HG03521 (cell line): ENCODE measurements at regions not wholly inside any gene's neighbourhood (a gene's known extent, or its start where the extent isn't known, plus 50 kb on each side); places are given as distances from the start of the nearest gene placed in this dataset.
"Not testable (repeated sequence)": the region's sequence is repeated elsewhere in the genome, so short reads cannot be mapped to it uniquely, and the experiment has no call there.

Experiments used
- ATAC-seq: cut with Tn5 transposase; IDR thresholded peaks from one replicate; pipeline ENCODE4 v1.9.1; 2021; ENCODE audit warnings: mild to moderate bottlenecking, moderate library complexity; ENCODE audit not compliant: unreplicated experiment

DNA sequence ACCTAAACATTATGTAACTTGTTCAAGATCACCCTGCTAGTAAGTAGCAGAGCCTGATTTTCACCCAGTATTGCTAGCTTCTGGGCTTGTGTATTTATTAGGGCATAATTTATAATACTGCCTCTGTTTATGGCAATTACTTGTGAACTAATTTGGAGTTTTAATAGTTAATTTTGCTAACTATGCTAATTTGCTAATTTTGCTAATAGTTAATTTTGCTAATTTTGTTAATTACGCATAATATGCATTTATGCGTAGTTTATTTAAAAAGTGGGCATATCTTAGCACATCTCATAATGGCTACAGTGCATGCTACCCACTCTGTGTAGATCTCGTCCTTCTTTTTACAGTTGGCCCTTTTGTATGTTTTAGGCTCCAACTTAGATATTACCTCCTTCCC lies 898.1 kb upstream of the EPHA5 start:
- no peak for ATAC-seq

DNA sequence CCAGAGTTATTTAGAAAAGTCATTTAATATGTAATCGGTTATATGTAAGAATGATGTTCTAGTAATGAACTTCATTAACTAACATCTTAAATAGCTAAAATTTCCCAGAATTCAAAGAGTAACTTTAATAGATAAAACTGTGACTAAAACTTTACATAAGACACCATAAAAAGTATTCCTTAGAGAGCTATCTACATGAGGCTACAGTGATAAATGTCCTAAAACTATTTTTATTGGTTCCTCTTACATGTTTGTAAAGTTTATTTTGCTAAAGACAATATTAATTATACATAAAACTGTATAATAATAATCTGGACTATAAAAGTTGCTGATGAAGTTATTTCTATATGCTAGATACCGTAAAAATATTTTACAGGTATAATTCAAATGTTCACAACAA lies 897.7 kb upstream of the EPHA5 start:
- no peak for ATAC-seq

DNA sequence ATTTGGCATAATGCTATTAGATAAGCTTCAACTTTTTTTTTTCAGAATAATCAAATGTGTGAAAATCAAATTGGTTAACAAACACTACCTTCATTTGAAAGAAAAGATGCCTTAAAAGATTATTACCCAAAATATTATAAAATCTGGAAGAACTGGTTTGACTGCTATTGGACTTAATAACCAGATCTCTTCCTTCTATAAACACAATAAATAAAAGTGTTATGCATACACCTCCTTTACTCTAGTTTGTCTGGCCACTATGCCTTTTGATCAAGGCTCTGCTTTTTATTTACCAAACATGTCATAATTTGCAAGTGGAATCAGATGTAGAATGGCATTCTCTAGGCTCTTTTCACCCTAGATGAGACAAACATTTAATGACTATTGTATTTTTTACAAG lies 897.3 kb upstream of the EPHA5 start:
- no peak for ATAC-seq

DNA sequence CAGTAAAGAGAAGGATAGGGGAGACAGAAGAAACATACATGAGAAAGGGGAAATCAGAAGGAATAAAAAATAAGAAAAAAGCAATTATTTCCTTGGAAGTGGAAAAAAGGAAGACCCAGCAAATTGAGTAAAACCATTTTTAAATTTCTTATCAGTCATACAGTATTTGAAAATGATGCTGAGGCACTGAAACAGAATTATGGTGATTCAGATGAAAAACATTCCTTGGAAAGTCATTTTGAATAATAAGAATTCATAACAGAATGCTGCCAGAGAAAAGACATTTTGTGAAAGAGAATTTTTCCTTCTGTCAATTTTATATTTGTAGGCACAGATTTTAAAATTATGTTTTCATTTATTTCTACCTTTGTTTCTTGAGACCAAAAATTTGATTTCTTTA lies 895.5 kb upstream of the EPHA5 start:
- no peak for ATAC-seq

DNA sequence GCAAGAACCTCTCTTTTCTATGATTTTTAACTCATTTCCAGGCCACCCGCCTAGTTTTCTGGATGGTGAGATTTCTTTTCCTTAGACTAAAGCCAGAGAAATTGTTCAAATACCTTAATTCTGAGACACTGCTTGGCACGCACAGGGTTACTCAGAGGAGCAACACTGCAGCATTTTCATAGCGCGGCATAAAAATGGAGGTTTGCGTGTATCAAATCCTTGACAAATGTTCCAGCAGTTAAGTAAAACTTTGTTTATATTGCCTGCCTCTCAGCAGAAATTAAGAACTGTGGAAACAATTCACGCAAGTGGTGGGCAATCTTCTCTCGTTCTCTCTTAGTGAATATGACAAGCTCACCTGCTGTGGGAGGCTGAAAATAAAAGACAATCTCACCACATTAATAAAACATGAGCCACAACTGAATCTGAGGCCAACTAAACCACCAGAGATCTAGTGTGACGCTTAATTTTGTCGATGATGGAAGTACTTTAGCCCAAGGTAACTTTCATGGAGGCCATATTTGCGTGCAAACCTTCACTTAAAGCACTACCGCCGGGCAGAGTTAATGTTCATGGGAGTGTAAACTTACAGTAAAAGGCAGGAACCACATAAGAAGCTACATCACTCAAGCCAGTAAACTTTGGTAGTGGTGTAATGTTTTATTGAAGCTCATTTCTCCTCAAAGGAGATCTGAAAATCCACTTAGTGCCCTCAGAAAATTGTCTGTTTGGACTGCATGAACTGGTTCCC lies 894.8 kb upstream of the EPHA5 start:
- no peak for ATAC-seq

DNA sequence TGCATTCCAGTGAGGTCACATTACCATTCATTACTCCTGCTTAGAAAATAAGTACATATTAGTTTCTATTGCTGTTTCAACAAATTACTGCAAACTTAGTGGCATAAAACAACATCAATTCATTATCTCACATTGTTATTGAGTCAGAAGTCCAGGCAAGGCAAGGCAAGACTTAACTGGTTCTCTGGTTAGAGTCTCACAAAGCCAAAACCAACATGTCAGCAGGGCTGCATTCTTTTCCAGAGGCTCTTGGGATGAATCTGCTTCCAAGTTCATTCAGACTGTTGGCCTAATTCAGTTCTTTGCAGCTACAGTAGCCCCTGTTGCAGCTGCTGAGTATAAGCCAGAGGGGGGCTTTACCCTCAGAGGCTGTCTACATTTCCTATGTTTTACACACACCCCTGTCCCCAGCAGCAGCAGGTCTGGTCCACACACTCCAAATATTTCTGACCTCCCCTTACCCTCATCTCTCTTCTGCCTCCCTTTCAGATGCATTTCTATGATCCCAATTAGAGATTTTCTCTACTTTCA lies 892.1 kb upstream of the EPHA5 start:
- no peak for ATAC-seq

DNA sequence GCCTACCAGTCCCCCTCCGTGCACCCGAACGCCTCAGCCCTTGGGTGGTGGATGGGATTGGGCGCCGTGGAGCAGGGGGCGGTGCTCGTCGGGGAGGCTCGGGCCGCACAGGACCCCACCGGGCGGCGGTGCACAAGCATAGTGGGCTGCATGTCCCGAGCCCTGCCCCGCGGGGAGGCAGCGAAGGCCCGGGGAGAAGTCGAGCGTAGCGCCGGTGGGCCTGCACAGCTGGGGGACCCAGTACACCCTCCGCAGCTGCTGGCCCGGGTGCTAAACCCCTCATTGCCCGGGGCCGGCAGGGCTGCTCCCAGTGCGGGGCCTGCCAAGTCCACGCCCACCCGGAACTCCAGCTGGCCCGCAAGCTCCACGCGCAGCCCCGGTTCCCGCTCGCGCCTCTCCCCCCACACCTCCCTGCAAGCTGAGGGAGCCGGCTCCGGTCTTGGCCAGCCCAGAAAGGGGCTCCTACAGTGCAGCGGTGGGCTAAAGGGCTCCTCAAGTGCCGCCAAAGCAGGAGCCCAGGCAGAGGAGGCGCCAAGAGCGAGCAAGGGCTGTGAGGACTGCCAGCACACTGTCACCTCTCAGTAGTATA lies 891.3 kb upstream of the EPHA5 start:
- ATAC-seq, result not testable (repeated sequence)

DNA sequence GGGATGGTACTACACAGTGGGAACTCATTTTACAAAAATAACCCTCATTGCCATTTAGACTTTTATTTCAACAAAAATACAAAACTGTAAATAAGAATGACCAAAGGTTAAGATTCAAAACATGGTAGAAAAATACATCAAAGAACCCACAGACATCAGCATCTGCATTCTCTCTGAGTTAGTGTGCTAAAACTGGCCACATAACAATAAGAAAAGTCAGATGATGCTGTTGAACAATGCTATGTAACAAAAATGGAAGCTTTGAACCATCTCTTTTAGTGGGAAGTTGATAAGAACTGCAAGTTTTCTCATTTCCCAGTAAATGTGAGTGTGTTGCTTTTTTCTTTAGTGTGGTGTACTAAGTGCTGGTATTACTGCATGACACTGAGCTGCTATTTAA lies 888.4 kb upstream of the EPHA5 start:
- ATAC-seq, result no peak

DNA sequence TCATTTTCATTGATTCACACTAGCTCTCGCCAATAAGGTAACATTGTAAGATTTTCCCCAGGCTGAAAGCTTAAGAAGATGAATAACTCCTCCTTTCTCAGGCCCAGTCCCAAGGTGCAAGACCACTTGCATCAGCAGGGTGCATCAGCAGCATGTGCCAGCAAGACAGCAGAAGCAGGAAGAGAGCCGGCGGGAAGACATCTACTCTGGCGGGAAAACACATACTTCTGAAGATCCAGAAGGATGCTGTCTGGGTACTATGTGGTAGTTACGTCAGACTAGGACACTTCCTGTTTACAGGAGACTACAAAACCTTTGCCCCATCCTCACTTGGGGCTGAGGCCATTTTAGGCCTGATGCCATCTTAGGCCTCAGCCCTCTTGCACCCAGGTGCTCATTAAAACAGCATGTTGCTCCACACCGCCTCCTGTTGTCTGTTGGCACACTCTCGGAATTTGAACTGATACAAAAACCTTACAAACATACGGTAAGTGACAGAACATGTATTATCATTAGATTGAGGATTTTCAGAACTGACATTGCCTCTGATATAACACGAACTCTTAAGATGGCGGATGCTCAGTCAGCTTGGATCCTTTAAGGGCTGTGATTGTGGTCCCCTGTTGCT lies 886.5 kb upstream of the EPHA5 start:
- no peak for ATAC-seq

DNA sequence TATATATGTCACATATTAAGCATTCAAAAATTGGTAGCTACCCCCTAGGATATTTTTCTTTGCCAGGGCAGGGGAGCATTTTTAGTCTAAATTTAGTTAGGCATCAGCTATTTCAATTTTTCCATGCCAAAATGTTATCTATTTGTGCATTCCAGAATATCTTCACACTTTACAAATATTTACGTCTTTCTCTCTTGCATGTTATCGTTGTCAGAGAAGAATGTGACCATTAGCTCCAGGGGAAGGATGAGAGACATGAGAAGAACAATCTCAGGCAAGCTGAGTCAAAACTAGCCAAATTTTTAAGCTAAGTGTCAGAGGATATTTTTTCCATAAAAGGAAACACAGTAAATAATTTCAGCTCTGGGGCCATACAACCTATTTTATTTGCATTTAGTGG lies 885.0 kb upstream of the EPHA5 start:
- ATAC-seq, result no peak

DNA sequence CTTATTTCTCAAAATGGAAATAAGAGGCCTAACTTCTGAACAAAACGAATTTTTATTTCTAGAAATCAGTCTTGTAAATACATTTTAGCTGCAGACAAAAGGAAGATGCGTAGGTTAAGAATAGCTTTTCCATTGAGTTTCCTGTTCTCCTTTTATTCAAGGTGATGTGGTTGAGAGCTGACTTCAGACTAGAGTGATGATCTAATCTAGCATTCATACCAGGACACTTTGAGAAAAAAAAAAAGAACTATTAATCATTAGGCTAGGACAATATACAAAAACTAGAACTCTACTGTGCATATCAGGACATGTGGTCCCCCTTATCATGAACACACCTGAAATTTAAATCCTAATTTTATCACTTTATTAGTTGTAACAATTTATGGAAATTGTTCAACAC lies 884.5 kb upstream of the EPHA5 start:
- no peak for ATAC-seq

DNA sequence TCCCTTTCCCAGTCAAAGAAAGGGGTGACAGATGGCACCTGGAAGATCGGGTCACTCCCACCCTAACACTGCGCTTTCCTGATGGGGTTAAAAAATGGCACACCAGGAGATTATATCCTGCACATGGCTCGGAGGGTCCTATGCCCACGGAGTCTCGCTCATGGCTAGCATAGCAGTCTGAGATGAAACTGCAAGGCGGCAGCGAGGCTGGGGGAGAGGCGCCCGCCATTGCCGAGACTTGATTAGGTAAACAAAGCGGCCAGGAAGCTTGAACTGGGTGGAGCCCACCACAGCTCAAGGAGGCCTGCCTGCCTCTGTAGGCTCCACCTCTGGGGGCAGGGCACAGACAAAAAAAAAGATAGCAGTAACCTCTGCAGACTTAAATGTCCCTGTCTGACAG lies 875.0 kb upstream of the EPHA5 start:
- not testable (repeated sequence) for ATAC-seq

DNA sequence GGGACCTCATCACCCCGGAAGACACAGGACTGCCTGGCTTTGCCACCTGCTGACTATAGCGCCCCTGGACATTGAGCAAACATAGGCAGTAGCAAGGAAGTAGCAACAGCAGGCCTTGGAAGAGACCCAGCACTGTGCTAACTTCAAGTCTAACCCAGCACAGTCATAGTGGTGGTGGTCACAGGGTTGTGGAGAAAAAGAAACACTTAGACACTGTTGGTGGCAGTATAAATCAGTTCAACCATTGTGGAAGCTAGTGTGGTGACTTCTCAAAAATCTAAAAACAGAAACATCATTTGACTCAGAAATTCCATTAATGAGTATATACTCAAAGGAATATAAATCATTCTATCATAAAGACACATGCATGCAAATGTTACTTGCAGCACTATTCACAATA lies 874.0 kb upstream of the EPHA5 start:
- ATAC-seq, result no peak

DNA sequence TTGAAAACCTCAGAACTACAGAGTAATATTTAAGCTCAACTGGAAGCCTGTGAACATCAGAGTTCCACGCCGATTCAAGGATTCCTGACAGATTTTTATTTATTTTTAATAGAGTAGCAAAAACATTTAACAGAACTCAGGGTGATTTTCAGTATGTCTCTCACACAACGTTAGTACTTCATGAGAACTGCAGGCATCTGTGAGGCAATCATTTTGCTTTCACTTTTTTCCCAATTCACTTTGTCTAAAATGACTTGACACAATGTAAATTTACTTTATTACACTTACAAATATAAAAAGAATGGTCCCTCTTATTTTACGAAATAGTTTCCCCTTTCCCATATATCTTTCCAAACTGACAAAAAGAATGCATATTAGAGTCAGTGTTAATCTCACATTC lies 869.5 kb upstream of the EPHA5 start:
- ATAC-seq, result no peak

DNA sequence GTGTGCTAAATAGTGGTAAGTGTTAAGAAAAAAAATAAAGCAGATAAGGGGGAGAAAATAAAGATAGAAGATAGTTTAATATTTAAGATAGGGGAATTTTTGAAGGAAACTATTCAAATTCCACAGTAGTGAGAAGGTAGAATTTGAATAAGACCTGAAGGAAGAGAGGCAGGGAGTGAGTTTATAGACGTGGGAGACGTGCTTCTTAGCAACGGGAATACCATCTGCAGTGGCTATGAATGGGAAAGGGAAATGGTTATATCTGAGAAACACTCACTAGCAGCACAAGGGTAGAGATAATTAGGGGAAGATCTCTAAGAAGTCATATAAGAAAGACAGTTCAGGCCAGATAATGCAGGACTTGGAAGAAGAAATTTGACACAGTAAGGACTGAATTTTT lies 854.5 kb upstream of the EPHA5 start:
- no peak for ATAC-seq

DNA sequence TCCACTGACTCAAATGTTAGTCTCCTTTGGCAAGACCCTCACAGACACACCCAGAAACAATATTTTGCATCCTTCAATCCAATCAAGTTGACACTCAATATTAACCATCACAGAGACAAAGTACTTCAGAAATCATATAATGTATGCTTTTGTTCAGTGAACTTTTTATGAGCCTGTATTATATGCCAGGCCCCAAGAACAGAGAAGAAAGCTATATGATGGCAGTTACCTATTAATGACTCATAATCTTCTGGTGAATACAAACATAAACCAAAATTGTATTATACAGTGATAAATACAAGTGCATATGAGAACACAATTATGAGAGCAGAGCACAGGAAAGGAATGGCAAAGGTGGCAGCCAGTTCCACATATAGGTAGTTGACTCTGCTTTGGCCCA lies 852.0 kb upstream of the EPHA5 start:
- ATAC-seq, result no peak

DNA sequence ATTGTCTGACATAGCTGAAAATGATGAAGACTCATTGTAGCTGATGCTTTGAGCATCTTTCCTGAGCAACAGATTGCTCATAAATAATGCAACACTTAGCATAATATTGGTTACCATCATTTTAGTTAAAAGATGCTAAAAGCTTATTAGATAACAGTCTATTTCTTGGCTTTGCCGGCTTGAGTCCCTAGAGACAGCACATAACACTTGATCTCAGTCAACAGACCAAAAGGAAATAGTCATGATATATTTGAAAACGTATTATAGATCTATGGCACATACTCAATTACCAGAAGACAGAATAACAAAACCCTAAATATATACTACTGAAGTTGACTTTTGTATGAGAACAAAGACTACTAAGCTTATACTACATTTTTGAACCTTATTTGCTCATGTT lies 846.7 kb upstream of the EPHA5 start:
- no peak for ATAC-seq

DNA sequence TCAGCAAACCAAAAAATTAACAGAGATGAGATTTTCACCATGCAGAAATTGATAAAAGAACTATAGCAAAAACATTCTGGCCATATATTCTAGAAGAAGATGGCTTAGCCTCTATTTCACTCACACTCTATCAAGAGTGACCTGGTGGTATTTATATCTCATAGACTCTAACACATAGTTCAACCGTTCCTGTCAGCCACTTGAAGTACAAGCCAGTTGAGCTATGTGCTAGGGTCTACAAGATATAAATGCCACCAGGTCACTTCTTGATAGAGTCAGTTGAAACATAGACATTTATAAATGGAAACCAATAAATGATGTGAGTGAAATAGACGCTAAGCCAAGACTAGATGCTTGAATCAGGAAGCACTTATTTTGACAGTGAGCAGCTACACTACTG lies 836.7 kb upstream of the EPHA5 start:
- ATAC-seq, result no peak

DNA sequence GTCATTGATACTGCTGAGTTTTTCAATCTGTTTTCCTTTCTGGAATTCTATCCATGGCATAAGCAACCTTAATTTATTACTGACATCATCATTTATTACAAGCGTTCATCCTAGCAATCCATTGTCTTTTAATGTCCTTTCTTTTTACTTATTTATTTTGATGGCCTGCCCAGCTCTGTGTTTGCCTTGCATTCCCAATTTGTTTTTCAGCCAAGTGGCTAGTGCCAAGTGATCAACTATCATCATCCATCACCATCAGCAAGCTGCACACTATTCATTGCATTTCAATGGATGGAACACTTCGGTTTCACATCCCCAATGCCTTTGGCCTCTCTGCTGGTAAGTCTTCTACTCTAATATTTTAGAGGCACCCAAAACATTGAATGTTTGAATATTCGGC lies 831.7 kb upstream of the EPHA5 start:
- no peak for ATAC-seq

DNA sequence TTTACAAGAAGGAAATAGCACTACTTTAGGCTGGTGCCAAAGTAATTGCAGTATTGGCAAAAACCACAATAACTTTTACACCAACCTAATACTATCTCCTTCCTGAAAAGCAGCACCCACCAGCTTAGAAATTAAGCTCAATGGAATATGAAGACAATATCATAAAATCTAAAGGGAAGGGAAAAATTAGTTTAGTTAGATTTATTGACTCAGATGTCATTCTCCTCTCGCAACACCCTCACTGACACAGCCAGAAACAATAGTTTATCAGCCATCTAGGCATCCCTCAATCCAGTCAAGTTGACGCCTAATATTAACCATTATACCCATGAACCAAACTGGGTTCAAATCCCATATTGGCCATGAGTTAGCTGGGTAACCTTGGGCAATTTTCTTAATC lies 820.4 kb upstream of the EPHA5 start:
- no peak for ATAC-seq

DNA sequence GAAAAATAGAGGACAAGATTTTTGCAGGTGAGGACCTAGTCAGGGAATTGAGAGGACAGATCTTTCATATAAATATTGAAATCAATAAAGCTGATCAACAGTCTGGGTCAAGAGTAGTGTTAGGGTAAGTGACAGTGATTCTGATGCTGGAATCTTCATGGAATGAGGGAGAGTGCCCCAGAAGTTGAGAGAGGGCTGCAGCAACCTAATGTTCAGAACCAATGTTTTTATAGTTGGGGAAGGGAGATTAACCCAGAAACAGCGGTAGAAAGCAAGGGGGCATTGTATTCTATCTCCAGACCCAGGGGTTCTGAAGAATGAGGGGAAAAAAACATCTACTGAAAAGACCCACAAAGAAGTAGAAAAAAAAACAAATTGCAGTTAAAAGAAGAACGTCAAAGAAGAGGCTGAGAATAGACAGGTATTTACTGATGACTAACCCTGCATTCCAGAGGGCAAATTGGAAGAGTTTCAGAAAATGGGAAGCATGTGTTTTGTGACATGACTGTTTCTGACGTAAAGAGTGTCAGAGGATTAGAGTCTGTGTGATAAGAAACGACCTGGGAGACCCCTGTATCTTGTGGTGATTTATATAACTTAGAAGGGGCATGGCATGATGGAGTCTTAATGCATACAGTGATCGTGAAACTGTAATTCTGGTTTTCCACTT lies 819.6 kb upstream of the EPHA5 start:
- ATAC-seq, result no peak

DNA sequence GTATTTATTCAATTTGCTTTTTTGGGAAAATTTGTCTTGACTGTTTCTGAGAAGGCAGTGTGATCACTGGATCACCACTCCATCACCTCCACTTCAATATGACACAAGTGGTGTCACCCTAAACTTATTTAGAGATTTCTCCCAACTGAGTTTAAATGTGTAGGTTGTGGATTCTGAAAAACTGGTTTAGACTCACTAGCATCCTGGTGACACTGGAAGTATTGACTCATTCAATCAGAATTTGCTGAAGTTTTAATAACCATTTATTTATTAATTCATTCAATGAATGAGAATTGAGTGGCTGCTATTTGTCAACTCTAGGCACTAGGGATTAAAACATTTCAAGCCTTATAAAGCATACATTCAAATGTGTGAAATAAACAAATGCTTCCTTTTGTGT lies 819.1 kb upstream of the EPHA5 start:
- no peak for ATAC-seq
